ENCODE measurements at regions not wholly inside any gene's neighbourhood (a gene's known extent, or its start where the extent isn't known, plus 50 kb on each side); places are given as distances from the start of the nearest gene placed in this dataset.

GRCh38 chr22:22958621-22959020 is 71.0 kb downstream of the IGLL5 start:
- H3K9me3 ChIP-seq (ENCODE audit: control insufficient read depth, insufficient read depth, low read depth, low read length), result no peaks in the 10 kb centered on the region
- in situ Hi-C loops (cut with HindIII; ENCODE audit: low pct_unique_long_range_greater_than_20kb, low sequenced_read_pairs) (no loop called here), intact Hi-C loops (cut with micrococcal nuclease; ENCODE audit: unreplicated experiment) (loop anchor here (1.0 to 10.0 kb wide), 3 partner anchors 111 to 494 kb away; no protein-coding TSS in a partner anchor)
- peaks cover 8% of the 10 kb centered on the region for H3K27me3 ChIP-seq (ENCODE audit: control insufficient read depth, insufficient read depth, low read length)
- H3K4me1 ChIP-seq (ENCODE audit: control insufficient read depth, insufficient read depth, low read length), result no peaks in the 10 kb centered on the region
- DNase-seq (ENCODE audit: low read depth, low spot score) (no peak), ATAC-seq (no peak)
- CTCF ChIA-PET, result interaction anchor here (0.6 kb wide), 1 partner anchor 30 kb away, joined by 3 read pairs; no protein-coding TSS in a partner anchor
- H3K27ac ChIP-seq (ENCODE audit: low read length), result no peak overlapping the region
- POLR2A ChIA-PET, result no interaction called here
- H3K4me3 ChIP-seq (ENCODE audit: low read depth in 2 of 2, low read length in 2 of 2), result no peak overlapping the region
- TF ChIP-seq TCF7L2 (IDR thresholded peaks at IDR 0.05; ENCODE audit: low read depth, low read length) (no peak), REST (IDR thresholded peaks at IDR 0.05; ENCODE audit: insufficient read depth in 1 of 2, low read depth in 2 of 2, low read length in 1 of 2) (no peak), SIN3A (IDR thresholded peaks at IDR 0.05; ENCODE audit: borderline replicate concordance, insufficient read depth, low read depth, low read length) (no peak), CTCF (IDR thresholded peaks at IDR 0.05) (no peak), POLR2AphosphoS5 (IDR thresholded peaks at IDR 0.05; ENCODE audit: low read depth, low read length) (no peak)
- no peaks in the 10 kb centered on the region for H3K36me3 ChIP-seq (ENCODE audit: control insufficient read depth, insufficient read depth, low read length)
- BruUV-seq (replicated peaks), result no TSS peak

GRCh38 chr22:22959147-22959827 is 71.7 kb downstream of the IGLL5 start:
- intact Hi-C loops (cut with micrococcal nuclease; ENCODE audit: unreplicated experiment), result loop anchor here (1.0 to 10.0 kb wide), 3 partner anchors 112 to 494 kb away; no protein-coding TSS in a partner anchor
- H3K27ac ChIP-seq (ENCODE audit: low read length), result no peak overlapping the region
- ChIA-PET POLR2A (no interaction called here), CTCF (interaction anchor here (0.6 to 1.8 kb wide), 4 partner anchors 122 to 213 kb away, joined by 3 to 14 read pairs (median 4); no protein-coding TSS in a partner anchor)
- peak; percentile 69; the same call in 1 of the 2 replicates for ATAC-seq
- H3K4me1 ChIP-seq (ENCODE audit: control insufficient read depth, insufficient read depth, low read length), result no peaks in the 10 kb centered on the region
- no peak overlapping the region for H3K4me3 ChIP-seq (ENCODE audit: low read depth in 2 of 2, low read length in 2 of 2)
- no peaks in the 10 kb centered on the region for H3K9me3 ChIP-seq (ENCODE audit: control insufficient read depth, insufficient read depth, low read depth, low read length)
- DNase-seq (ENCODE audit: low read depth, low spot score), result no peak
- peaks cover 2% of the 10 kb centered on the region for H3K27me3 ChIP-seq (ENCODE audit: control insufficient read depth, insufficient read depth, low read length)
- in situ Hi-C loops (cut with HindIII; ENCODE audit: low pct_unique_long_range_greater_than_20kb, low sequenced_read_pairs), result no loop called here
- BruUV-seq (replicated peaks), result no TSS peak
- no peaks in the 10 kb centered on the region for H3K36me3 ChIP-seq (ENCODE audit: control insufficient read depth, insufficient read depth, low read length)
- TF ChIP-seq CTCF (IDR thresholded peaks at IDR 0.05) (peak; percentile 84), POLR2AphosphoS5 (IDR thresholded peaks at IDR 0.05; ENCODE audit: low read depth, low read length) (no peak)
